ENCODE measurements at regions not wholly inside any gene's neighbourhood (a gene's known extent, or its start where the extent isn't known, plus 50 kb on each side); places are given as distances from the start of the nearest gene placed in this dataset.
A peak's percentile ranks its signal among the peaks of the same experiment; 100 is the strongest.
"Not testable (repeated sequence)": the region's sequence is repeated elsewhere in the genome, so short reads cannot be mapped to it uniquely, and the experiment has no call there.

DNA sequence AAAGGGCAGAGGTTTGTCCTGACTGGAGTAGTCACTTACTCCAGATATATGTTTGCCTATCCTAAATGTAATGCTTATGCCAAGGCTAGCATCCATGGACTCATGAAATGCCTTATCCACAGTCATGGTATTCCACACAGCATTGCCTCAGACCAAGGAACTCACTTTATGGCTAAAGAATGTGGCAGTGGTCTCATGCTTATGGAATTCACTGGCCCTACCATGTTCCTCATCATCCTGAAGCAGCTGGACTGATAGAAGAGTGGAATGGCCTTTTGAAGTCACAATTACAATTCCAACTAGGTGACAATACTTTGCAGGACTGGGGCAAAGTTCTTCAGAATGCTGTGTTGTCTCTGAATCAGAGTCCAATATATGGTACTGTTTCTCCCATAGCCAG, 1014.8 kb downstream of the RAPGEF2 start:
- no peak for DNase-seq

DNA sequence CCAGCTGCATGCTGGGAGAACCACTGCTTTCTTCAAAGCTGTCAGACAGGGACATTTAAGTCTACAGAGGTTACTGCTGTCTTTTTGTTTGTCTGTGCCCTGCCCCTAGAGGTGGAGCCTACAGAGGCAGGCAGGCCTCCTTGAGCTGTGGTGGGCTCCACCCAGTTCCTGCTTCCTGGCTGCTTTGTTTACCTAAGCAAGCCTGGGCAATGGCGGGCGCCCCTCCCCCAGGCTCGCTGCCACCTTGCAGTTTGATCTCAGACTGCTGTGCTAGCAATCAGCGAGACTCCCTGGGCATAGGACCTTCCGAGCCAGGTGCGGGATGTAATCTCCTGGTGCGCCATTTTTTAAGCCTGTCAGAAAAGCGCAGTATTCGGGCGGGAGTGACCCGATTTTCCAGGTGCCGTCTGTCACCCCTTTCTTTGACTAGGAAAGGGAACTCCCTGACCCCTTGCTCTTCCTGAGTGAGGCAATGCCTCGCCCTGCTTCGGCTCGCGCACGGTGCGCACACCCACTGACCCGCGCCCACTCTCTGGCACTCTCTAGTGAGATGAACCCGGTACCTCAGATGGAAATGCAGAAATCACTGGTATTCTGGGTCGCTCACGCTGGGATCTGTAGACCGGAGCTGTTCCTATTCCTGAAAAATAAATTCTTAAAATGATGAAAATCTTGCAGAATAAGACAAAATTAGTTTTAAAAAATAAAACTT, 1022.9 kb downstream of the RAPGEF2 start:
- not testable (repeated sequence) for DNase-seq

DNA sequence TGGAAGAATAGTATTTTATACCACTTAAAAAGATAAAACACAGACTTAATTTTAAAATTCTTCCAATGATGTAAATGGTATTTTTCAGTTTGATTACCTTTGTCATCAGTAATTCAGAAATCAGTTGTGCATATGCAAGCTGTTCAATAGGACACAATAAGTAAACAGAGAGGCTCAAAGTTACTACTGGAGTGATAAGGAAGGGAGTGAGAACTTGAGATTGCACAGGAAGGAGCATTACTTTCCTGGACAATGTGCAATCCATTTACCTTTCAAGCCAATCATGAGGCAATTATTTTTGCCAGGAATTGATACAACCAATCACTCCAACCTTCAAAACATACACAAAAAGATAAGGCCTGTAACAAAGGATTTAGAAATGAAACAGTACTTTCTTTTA, 1024.3 kb downstream of the RAPGEF2 start:
- no peak for DNase-seq

DNA sequence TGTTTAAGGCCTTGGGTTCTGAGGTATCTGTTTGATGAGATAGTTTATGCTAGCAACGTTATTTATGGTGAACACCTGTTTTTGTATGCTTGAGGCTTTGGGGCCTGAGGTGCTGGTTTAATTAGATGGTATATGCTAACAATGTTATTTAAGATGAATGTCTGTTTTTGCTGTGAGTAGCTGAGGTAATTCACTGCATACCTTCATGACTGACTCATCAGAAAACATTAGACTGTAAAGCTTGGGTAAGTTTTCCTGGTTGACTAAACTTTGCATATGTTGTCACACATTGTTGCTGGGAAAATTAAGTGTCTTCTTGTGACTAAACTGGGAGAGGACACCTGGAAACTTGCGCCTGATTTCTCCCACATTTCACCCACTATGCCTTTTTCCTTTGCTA, 1026.6 kb downstream of the RAPGEF2 start:
- no peak for DNase-seq

DNA sequence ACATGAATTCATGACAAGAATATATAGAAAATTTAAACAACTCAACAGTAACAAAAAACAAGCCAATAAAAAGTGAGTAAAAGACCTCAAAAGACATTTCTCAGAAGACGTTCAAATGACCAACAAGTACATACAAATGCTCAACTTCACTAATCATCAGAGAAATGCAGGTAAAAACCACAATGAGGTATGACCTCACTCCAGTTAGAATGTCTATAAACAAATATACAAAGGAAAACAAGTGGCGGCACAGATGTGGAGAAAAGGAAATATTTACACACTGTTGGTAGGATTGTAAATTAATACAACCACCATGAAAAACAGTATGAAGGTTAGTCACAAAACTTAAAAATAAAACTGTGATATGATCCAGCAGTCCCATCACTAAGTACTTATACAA, 1033.1 kb downstream of the RAPGEF2 start:
- DNase-seq: no peak

DNA sequence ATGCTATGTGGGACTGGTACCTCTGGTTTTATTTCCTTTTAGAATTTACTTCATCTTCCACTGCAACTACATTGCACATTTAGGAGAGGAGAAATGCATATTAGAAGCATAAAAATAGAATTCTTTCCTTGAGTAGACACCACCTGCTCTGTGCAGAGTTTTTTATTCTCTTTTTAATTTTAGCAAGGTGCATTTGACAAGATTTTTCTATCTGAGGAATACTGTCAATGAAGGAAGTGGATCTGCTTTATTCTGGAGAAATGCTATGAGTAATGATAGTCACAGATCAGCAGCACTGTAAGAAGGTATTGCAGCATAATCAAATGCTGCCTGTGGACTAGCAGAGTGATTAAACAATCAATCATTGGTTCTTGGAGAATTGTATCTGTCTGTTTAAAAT, 1038.3 kb downstream of the RAPGEF2 start:
- no peak for DNase-seq

DNA sequence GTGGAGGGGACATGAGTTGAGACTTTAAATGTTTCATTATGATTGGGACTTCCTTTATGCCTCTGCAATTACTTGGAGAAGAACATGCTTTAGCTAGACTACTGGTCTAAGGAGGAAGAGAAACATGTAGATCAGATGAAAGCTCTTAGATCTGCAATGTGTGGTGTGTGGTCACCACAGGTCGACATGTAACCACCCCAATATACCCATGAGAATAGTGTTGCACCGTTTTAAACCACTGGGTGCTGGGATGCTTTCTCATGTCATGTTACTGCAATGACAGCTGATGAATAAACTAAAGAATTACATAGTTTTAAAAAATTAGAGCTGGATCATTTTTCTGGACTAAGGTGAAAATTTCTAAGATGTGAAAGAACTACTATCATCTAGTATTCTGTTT, 1039.7 kb downstream of the RAPGEF2 start:
- no peak for DNase-seq

DNA sequence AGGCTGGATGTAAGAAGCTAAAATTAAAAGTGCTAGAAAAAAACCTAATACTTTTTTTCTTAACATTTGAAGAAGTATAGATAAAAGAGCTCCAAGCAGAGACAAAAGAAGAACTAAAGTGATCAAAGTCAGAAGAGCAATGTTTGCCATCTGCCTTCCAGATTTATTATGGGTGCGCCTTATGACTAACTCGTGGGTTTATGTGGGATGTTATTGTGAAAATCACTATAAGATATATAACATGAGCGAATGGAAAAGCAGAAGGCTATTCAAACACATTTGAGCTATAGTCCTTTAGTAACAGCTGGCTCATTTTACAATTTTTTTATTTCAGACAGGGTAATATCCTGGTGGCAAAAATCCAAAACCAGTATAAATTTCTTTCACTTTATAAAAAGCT, 1040.7 kb downstream of the RAPGEF2 start:
- no peak for DNase-seq

DNA sequence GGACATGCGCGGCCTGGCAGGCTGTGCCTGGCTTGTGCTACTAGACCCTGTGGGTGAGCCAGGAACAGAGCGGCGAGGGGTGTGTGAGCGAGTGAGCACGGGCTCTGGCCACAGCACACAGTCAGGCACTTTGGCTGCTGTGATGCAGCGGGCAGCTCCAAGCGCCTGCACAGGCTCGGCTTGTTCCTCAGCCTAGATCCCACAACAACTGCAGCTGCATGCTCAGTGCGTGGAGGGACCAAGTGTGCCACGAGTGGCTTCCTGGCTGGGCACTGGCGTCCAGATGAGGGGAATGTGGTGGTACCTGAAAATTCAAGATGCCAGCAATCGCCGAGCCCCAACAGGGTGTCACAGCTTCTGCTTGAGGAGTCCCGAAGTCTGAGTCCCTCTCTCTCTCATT, 1056.6 kb downstream of the RAPGEF2 start:
- no peak for DNase-seq

DNA sequence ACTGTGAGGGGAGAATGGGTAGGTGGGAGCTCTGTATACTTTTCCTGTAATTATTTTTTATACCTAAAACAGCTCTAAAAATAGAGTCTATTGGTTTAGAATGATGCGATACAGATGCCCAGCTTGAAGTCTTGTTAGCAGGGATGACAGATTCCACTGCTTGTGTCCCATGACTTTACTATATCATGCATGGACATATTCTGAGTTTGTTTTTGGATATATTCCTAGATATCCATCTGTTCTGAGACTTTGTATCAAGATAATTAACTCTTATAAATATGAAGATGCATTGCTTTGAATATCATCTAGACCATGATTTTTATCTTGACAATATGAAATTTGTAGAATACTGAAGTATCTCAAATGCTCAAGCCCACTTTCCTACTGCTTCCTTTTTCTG, 1058.1 kb downstream of the RAPGEF2 start:
- no peak for DNase-seq

DNA sequence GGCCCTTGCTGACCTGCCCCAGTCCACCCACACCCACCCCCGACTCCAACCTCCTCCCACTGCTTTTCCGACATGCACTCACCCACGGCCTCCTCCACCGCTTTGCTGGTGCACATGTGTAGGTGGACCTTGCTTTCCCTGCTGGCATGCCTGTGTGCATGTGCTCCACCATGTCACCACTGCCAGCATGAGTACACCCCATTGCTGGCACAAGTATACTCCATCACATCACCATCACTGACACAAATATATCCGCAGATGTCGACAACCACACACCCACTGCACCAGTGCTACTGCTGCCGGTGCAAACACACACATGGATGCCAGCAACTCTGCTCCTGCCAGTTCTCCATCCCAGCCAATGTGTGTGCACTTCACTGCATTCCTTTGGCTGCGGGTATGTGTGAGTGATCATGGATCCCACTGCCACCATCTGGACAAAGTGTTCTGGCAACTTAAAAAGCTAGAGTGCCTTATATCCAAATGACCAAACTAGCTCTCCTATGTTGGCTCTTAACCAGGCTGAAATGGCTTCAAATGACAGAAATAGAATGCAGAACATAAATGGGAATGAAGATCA, 1072.3 kb downstream of the RAPGEF2 start:
- DNase-seq: no peak

DNA sequence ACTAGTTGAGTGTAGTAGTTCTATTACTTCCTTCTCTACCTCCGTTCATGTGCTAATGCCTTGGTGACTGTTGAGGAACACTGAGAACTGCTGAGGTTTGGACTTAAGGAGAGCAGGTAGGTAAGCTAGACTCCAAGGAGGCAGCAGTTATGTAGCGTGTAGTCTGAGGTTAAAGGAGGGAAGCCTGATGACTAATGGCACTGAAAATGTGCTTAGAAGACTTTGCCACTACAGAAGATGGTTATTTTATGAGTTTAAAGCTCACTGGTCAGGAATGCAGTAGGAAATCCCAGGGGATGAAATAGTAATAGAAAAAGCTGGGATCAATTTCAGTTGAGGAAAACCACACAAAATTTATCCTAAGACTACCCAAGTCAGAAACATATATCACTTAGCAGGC, 1077.3 kb downstream of the RAPGEF2 start:
- DNase-seq: no peak

DNA sequence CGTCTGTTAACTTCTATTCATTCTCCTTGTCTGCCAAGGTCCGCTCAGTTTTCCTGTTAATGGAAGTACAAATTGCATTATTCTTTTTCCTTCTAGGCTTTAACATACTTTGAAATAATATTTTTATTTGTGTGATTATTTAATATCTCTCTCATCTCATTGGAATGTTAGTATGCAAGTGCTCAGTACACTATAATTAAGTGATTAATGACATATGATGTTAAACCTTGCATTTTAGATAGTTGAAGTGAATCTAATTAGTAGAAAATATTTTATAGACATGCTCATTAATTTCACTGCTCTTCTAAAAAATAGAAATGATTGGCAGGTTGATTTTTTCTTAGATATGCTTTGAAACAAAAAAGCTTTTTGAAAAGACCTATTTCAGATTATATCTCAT, 1079.8 kb downstream of the RAPGEF2 start:
- DNase-seq: no peak

DNA sequence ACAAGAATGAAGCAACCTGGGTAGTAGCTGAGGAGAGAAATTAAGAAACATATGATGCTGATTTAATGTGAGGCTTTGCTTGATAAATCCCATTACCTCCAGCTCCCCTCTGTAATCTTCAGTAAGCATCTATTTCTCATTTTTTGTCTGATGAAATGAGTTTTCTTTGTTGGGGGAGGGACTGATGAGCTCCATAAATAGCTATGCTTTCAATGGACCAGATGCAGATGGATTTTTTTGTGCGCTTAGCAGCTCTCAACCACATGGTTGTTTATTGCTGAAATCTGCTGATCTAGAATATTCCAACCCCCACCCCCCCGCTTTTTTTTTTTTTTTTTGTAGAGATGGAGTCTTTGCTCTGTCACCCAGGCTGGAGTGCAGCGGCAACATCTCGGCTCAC, 1082.0 kb downstream of the RAPGEF2 start:
- no peak for DNase-seq

DNA sequence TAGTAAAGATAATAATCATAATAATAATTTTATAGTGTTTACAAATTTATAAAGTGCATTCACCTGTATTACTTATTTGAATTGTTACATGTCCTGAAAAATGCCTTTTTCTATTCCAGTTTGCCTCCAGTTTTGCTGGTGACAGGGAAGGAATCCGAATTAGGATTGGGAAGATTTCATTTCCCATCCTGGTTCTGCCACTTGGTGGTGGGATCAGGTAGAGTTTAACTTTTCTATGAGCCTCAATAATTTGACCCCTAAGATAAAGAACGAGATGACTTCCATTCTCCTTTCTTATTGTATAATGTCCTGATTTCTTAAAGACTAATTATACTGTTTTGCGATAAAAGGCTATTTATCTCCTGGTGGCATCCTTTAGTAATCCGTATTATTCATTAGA, 1090.9 kb downstream of the RAPGEF2 start:
- DNase-seq: no peak

DNA sequence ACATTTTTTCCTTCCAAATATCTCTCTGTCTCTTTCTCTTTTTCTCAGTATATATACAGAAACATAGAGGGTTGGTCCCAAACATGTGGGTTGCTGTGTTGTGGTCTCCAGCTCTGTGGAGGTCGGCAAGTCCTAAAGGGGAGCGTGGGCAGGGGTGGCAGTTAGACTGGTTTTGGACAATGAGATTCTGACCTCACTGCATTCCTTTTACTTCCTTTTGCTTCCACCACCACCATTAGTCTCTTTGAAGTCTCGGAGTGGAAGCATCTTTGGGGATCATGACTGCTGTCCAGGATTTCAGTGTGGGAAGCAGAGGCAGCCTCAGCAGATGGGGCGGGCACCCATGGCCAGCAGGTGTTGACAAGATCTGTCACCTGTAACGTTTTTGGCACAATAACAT, 1091.8 kb downstream of the RAPGEF2 start:
- DNase-seq: no peak

DNA sequence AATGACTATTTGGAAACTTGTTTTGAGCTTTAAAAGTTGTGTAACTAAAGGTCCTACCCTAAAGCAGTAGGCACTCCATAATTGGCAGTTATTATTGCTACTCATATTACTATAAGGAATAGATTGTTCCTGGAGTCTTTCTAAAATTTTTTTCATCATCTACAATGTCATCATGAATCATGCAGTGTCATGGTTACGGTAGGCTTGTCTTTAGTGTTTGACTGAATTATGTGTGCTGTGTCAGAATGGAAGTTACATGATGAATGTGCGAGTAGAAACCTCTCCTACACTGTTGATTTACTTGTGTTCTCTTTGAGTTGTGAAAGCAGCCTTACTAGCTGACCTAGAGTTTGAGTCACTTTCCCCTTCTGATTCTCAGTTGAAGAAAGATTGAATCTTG, 1099.9 kb downstream of the RAPGEF2 start:
- DNase-seq: no peak

DNA sequence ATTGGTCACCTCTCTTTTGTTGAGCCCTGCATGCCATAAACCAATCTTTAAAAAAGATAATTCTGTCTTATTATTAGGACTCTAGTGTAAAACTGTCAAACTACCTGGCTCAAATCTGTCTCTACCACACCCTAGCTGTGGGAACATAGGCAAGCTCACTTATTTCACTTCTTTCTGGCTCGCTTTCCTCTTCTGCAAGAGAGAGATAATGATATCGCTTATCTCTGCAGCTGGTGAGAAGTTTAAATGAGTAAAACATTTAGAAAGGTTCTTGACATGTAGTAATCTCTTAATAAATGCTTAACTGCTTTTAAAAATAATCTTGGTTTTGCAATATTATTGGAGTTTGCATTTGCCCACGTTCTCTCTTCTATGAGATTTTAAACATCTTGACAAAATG, 1109.2 kb downstream of the RAPGEF2 start:
- DNase-seq: no peak

DNA sequence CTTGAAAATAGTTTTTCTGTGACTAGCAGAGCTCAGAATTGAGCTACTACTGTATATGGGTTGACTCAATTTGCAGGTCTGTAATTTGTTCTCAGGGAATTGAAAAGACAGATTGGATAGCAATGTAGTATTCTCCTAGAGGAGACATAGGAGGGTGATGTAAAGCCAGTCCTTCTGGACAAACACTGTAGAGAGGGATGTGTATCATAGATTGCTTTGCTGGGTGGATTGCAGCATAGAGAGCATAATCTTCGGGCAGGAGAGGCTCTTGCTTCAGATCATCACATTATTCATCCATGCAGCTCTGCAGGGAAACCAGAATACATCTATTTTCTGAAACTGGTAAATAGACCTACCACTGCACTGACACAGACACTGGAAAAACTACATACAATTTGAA, 1110.5 kb downstream of the RAPGEF2 start:
- no peak for DNase-seq

DNA sequence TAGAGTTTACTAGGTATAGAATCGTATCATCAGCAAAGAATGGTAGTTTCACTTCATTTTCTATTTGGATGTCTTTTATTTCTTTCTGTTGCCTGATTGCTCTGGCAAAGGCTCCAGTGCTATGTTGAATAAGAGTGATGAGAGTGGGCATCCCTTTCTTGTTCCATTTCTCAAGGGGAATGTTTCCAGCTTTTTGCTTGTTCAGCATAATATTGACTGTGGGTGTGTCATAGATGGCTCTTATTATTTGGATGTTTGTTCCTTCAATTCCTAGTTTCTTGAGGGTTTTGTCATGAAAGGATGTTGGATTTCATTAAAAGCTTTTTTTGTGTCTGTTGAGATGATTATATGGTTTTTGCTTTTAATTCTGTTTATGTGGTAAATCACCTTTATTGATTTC, 1114.5 kb downstream of the RAPGEF2 start:
- DNase-seq: no peak

DNA sequence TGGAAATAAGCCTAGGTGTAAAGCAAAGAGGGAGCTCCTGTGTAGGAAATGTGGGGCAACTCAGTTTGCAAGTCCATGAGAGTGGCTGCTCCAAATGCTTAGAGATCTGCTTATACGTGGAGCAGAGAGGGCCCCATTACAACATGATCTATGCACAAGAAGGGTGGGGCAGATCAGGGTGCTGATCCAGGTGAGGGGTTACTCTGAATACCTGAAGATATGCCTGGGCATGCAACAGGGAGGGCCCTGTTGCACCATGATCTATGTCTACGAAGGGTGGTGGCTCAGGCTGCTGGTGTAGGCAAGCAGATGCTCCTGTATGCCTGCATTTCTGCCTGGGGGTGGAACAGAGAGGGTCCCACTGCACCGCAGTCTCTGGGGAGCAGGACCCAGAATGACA, 1121.2 kb downstream of the RAPGEF2 start:
- DNase-seq: no peak

DNA sequence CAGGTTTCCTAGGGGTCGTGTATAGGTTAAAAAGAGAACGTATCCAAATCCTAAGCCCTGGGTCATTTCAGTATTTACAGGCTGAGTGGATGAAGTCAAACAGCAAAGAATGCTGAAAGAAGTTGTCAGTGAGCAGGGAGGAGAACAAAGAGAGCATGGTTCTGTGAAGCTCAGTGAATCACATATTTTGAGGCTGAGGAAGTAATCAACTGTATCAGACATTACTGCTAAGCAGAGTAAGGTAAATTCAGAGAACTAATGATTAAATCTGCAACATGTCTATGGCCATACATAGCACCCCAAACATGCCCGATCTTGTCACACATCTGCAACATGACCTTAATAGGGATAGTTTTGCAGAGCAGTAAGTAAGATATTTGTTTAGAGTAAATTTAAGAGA, 1130.3 kb downstream of the RAPGEF2 start:
- peak; percentile 11 for DNase-seq

DNA sequence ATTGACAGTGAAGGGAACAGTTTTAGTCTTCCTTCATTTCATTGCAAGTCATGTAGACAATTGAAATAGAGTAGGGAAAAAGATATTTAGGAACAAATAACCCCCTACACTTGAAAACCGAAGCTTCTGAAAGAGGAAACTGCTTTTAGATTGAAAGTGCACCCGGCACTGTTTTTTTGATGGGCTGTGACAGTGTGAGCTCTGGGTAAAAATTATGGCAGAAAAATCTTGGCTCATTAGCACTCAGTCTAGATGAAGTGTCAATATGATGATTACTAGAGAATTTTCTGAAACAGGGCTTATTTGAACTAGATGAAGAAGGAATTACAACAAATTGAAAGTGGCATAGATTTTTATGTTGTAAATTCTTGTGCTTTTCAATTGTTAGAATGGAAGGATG, 1132.4 kb downstream of the RAPGEF2 start:
- no peak for DNase-seq

DNA sequence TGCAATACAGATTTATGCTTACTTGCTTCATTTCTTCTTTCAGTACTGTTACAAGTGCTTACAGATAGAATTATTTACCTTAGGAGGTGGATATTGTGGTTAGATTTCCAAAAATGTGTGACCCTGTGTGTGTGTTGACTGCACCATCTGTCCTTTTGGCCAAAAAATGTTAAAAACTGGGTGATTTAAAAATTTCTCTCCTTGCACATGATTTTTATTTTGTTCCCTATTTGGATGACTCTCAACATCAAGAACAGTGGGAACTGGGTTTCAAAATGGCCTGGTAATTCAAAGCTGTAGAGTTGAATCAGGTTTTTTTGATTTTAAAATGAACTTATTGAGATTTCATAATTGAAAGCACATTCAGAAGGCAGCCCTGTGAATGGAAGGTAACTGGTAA, 1132.9 kb downstream of the RAPGEF2 start:
- no peak for DNase-seq

DNA sequence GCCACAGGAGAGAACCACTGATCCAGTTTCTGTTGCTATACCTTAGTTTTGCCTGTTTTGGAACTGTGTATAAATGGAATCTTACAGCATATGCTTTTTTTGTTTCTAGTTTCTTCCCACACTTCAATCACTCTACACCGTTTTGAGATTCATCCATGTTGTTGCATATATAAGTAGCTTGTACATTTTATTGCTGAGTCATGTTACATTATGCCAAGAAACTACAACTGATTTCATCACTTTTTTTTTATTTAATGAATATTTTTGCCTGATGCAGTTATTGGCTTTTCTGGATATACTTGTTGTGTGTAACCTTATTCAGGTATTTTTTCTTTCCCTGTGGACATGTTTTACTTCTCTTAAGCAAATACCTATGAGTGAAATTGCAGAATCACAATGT, 1135.9 kb downstream of the RAPGEF2 start:
- DNase-seq: no peak

All from eye (tissue), 1 donor.